ENCODE measurements at regions not wholly inside any gene's neighbourhood (a gene's known extent, or its start where the extent isn't known, plus 50 kb on each side); places are given as distances from the start of the nearest gene placed in this dataset.

DNA sequence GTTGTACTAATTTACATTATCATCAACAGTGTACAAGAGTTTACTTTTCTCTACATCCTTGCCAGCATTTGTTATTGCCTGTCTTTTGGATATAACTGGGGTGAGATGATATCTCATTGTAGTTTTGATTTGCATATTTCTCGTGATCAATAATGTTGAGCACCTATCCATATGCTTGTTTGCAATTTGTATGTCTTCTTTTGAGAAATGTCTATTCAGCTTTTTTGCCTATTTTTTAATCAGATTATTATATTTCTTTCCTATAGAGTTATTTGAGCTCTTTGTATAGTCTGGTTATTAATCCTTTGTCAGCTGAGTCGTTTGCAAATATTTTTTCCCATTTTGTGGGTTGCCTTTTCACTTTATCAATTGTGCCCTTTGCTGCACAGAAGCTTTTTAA, 540.8 kb upstream of the SGO1 start:
- in situ Hi-C loops (cut with MboI) (no loop called here), intact Hi-C loops (cut with micrococcal nuclease; ENCODE audit: unreplicated experiment) (no loop called here)
- Histone ChIP-seq H2AFZ (ENCODE audit: control insufficient read depth, low read depth, low read length) (no peak overlapping the region), H4K20me1 (ENCODE audit: control insufficient read depth, insufficient read depth) (no peaks in the 10 kb centered on the region), H3K79me2 (ENCODE audit: control insufficient read depth, insufficient read depth, low read length) (no peaks in the 10 kb centered on the region), H3K27me3 (replicated peaks in 1 of 2; ENCODE audit: control insufficient read depth in 2 of 2, insufficient read depth in 2 of 2, low read length in 1 of 2) (no peaks in the 10 kb centered on the region), H3K4me1 (ENCODE audit: control insufficient read depth, insufficient read depth, low read length) (no peaks in the 10 kb centered on the region), H3K36me3 (ENCODE audit: control insufficient read depth in 2 of 2, insufficient read depth in 2 of 2, low read length in 1 of 2) (no peaks in the 10 kb centered on the region), H3K9me3 (replicated peaks; ENCODE audit: control insufficient read depth, insufficient read depth, low read length) (no peaks in the 10 kb centered on the region), H3K4me3 (no peak overlapping the region), H3K4me2 (ENCODE audit: control insufficient read depth, insufficient read depth) (no peak overlapping the region), H3K9ac (ENCODE audit: control insufficient read depth, insufficient read depth, low read length) (no peak overlapping the region), H3K27ac (ENCODE audit: control insufficient read depth, insufficient read depth) (no peak overlapping the region)
- FAIRE-seq = no peak
- no TSS peak for BruUV-seq (replicated peaks)
- no peak for DNase-seq (ENCODE audit: low read depth, low spot score)
- POLR2A ChIA-PET = interaction anchor here (0.5 kb wide), 1 partner anchor 495 kb away, joined by 4 read pairs; no protein-coding TSS in a partner anchor
- RAD21 ChIA-PET (ENCODE audit: unreplicated experiment) = no interaction called here
- ATAC-seq = no peak
- CTCF ChIA-PET = interaction anchor here (1.3 kb wide), 1 partner anchor 9 kb away, joined by 3 read pairs; no protein-coding TSS in a partner anchor
- 0% methylated on average over 2 of the region's 2 CpGs for WGBS (ENCODE audit: insufficient coverage, insufficient replicate concordance, low lambda C conversion rate, missing lambda C conversion rate)
- no peak for TF ChIP-seq MTA2 (IDR thresholded peaks at IDR 0.05; ENCODE audit: low read depth)
- no peak for TF ChIP-seq IRF4 (IDR thresholded peaks at IDR 0.05; ENCODE audit: low read depth, low read length)
- no peak for TF ChIP-seq KLF5 (IDR thresholded peaks at IDR 0.05; ENCODE audit: partially characterized antibody)
- TF ChIP-seq, protein P1, sequence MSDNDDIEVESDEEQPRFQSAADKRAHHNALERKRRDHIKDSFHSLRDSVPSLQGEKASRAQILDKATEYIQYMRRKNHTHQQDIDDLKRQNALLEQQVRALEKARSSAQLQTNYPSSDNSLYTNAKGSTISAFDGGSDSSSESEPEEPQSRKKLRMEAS (IDR thresholded peaks at IDR 0.05; ENCODE audit: low read depth, low read length) = no peak
- TF ChIP-seq, protein P2, sequence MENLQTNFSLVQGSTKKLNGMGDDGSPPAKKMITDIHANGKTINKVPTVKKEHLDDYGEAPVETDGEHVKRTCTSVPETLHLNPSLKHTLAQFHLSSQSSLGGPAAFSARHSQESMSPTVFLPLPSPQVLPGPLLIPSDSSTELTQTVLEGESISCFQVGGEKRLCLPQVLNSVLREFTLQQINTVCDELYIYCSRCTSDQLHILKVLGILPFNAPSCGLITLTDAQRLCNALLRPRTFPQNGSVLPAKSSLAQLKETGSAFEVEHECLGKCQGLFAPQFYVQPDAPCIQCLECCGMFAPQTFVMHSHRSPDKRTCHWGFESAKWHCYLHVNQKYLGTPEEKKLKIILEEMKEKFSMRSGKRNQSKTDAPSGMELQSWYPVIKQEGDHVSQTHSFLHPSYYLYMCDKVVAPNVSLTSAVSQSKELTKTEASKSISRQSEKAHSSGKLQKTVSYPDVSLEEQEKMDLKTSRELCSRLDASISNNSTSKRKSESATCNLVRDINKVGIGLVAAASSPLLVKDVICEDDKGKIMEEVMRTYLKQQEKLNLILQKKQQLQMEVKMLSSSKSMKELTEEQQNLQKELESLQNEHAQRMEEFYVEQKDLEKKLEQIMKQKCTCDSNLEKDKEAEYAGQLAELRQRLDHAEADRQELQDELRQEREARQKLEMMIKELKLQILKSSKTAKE (IDR thresholded peaks at IDR 0.05; ENCODE audit: low read depth, poor library complexity, severe bottlenecking) = no peak
- TF ChIP-seq NFXL1 (IDR thresholded peaks at IDR 0.05; ENCODE audit: borderline replicate concordance) = no peak
- no peak for TF ChIP-seq CREB1 (IDR thresholded peaks at IDR 0.05; ENCODE audit: low read depth)
- TF ChIP-seq, protein P3, sequence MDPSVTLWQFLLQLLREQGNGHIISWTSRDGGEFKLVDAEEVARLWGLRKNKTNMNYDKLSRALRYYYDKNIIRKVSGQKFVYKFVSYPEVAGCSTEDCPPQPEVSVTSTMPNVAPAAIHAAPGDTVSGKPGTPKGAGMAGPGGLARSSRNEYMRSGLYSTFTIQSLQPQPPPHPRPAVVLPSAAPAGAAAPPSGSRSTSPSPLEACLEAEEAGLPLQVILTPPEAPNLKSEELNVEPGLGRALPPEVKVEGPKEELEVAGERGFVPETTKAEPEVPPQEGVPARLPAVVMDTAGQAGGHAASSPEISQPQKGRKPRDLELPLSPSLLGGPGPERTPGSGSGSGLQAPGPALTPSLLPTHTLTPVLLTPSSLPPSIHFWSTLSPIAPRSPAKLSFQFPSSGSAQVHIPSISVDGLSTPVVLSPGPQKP (IDR thresholded peaks at IDR 0.05; ENCODE audit: low read depth, low read length) = no peak
- TF ChIP-seq, protein P4, sequence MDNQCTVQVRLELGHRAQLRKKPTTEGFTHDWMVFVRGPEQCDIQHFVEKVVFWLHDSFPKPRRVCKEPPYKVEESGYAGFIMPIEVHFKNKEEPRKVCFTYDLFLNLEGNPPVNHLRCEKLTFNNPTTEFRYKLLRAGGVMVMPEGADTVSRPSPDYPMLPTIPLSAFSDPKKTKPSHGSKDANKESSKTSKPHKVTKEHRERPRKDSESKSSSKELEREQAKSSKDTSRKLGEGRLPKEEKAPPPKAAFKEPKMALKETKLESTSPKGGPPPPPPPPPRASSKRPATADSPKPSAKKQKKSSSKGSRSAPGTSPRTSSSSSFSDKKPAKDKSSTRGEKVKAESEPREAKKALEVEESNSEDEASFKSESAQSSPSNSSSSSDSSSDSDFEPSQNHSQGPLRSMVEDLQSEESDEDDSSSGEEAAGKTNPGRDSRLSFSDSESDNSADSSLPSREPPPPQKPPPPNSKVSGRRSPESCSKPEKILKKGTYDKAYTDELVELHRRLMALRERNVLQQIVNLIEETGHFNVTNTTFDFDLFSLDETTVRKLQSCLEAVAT (IDR thresholded peaks at IDR 0.05) = no peak
- TF ChIP-seq NFYB (IDR thresholded peaks at IDR 0.05; ENCODE audit: insufficient read depth, low read depth, low read length) = no peak
- no peak for TF ChIP-seq EED (IDR thresholded peaks at IDR 0.05; ENCODE audit: low read depth)
- no peak for TF ChIP-seq SIN3A (IDR thresholded peaks at IDR 0.05; ENCODE audit: low read depth, low read length)
- TF ChIP-seq SUZ12 (IDR thresholded peaks at IDR 0.05; ENCODE audit: unreplicated experiment) = no peak
- TF ChIP-seq RAD51 (IDR thresholded peaks at IDR 0.05) = no peak
- no peak for TF ChIP-seq CHD1 (IDR thresholded peaks at IDR 0.05; ENCODE audit: low read depth, low read length)
- TF ChIP-seq HDGF (IDR thresholded peaks at IDR 0.05) = no peak
- TF ChIP-seq RUNX3 (IDR thresholded peaks at IDR 0.05; ENCODE audit: low read length) = no peak
- no peak for TF ChIP-seq HCFC1 (IDR thresholded peaks at IDR 0.05; ENCODE audit: low read length)
- SMC1A ChIA-PET (ENCODE audit: uncharacterized antibody, unreplicated experiment) = no interaction called here
